GM19351 (cell line): ENCODE measurements at regions not wholly inside any gene's neighbourhood (a gene's known extent, or its start where the extent isn't known, plus 50 kb on each side); places are given as distances from the start of the nearest gene placed in this dataset.

Source experiments
- ATAC-seq: cut with Tn5 transposase; IDR thresholded peaks from one replicate; pipeline ENCODE4 v1.9.1; 2021; ENCODE audit warnings: mild to moderate bottlenecking, moderate library complexity; ENCODE audit not compliant: unreplicated experiment

- ATAC-seq: no peak
Measured at GRCh38 chr9:38287420-38287985, 105.0 kb upstream of the ALDH1B1 start.

- ATAC-seq: no peak
Measured at GRCh38 chr9:38286766-38287165, 105.7 kb upstream of the ALDH1B1 start.

- ATAC-seq: no peak
Measured at GRCh38 chr9:38286357-38286756, 106.1 kb upstream of the ALDH1B1 start.

GRCh38 chr9:38285236-38285635, 107.3 kb upstream of the ALDH1B1 start:
- no peak for ATAC-seq

- no peak for ATAC-seq
Measured at GRCh38 chr9:38284588-38285051, 107.9 kb upstream of the ALDH1B1 start.

GRCh38 chr9:38284039-38284575, 108.4 kb upstream of the ALDH1B1 start:
- no peak for ATAC-seq

- ATAC-seq: no peak
Measured at GRCh38 chr9:38282756-38283155, 109.7 kb upstream of the ALDH1B1 start.

GRCh38 chr9:38281917-38282316, 110.6 kb upstream of the ALDH1B1 start:
- no peak for ATAC-seq

GRCh38 chr9:38281196-38281595, 111.3 kb upstream of the ALDH1B1 start:
- no peak for ATAC-seq

GRCh38 chr9:38280251-38280800, 112.2 kb upstream of the ALDH1B1 start:
- no peak for ATAC-seq

GRCh38 chr9:38278931-38279679, 113.4 kb upstream of the ALDH1B1 start:
- no peak for ATAC-seq

GRCh38 chr9:38278457-38278856, 114.0 kb upstream of the ALDH1B1 start:
- ATAC-seq: no peak

GRCh38 chr9:38277601-38278200, 114.8 kb upstream of the ALDH1B1 start:
- no peak for ATAC-seq

GRCh38 chr9:38276771-38277439, 115.6 kb upstream of the ALDH1B1 start:
- no peak for ATAC-seq

GRCh38 chr9:38274800-38275199, 117.7 kb upstream of the ALDH1B1 start:
- no peak for ATAC-seq

GRCh38 chr9:38272710-38273109, 119.8 kb upstream of the ALDH1B1 start:
- no peak for ATAC-seq

GRCh38 chr9:38271666-38272241, 120.7 kb upstream of the ALDH1B1 start:
- ATAC-seq: no peak

GRCh38 chr9:38269775-38270174, 122.7 kb upstream of the ALDH1B1 start:
- ATAC-seq: no peak

GRCh38 chr9:38263532-38263931, 129.0 kb upstream of the ALDH1B1 start:
- ATAC-seq: no peak

GRCh38 chr9:38259519-38260218, 132.8 kb upstream of the ALDH1B1 start:
- ATAC-seq: no peak
